H4 (cell line): ENCODE measurements at regions not wholly inside any gene's neighbourhood (a gene's known extent, or its start where the extent isn't known, plus 50 kb on each side); places are given as distances from the start of the nearest gene placed in this dataset.

Source experiments
- DNase-seq: peaks from one replicate; pipeline ENCODE4 v3.0.0-alpha.2; 2015; ENCODE audit warnings: low spot score

DNA sequence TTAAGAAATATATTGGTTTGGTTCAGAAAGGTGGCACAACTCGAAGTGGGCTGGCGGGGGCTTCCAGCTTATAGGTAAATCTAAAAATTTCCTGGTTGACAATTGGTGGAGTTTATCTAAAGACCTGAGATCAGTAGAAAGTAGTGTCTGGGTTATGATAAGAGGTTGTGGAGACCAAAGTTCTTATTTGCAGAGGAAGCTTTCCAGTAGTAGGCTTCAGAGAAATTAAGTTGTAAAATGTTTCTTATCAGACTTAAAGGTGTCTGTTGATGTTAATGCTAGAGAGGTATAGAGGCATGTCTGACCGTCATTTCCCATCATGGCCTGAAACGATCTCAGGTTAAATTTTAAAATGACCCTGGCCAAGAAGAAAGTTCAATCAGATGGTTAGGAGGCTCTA lies 565.2 kb upstream of the DPPA4 start:
- no peak for DNase-seq

DNA sequence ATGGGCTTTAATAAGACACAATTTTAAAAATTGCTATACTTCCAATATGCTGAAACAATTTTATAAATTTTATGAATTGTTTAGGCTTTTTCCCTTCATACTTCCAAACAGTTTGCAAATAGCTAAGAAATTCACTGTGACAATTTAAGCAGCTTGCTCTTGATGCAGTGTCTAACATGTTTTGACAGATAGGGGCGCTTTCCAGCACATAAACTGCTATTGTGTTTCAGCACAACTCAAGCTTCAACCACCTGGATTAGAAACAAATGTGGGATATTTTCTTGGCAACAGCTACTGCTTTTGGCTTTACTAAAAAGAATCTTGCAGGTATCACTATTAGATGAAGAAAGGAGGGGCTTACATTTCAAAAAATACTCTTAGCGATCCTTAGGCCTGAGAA lies 565.8 kb upstream of the DPPA4 start:
- DNase-seq = no peak

DNA sequence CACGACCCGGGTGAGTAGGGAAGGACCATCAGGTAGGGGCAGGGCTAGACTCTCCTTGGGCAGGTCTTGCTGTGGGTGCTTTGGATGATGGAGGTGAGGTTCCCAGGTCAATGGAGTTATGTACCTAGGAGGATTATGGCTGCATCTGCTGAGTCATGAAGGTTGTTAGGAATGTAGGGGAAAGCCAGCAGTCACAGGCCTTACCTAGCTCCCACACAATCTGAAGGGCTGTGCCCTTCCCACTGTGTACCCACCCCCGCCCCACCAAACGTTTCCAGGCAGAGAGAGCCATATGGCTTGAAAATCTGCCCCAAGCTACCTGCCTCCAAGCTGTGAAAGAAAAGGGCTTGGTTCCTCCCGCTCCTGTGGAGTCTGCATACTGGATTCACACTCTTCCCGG lies 573.4 kb upstream of the DPPA4 start:
- no peak for DNase-seq

DNA sequence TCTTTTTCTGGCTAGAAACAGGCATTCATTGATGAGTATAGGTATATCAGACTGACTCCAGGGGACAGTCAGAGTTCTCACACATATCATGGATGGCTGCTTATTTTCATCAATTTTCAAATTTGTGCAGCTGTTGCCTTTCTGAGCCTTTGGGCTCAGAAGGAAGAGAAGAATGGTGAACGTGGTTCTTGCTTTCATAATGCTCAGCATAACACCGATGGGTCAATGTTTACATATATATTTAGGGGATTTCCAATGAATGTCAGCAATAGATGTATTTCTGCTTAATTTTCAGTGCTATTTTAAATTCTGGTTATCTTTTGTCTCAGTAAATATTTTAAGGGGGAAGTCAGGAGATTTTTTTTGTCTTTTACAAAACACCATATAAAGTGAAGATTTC lies 581.4 kb upstream of the DPPA4 start:
- no peak for DNase-seq

DNA sequence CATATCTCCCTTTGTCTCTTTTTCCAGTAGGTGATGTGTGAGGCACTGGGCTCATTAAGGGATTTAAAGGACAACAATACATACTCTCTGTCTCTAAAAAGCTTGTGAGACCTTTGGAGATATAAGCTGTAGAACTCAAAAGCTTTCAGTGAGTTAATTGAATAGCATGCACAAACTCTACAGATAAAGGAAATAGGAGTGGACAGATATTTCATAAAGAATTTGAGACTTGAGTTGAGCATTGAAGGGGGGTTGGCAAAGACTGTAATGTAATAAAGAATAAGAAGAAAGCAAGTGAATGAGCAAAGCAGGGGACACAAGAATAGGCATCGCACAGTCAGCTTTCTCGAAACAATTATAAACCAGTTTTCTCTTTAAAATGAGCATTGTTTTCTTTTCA lies 583.4 kb upstream of the DPPA4 start:
- DNase-seq = no peak

DNA sequence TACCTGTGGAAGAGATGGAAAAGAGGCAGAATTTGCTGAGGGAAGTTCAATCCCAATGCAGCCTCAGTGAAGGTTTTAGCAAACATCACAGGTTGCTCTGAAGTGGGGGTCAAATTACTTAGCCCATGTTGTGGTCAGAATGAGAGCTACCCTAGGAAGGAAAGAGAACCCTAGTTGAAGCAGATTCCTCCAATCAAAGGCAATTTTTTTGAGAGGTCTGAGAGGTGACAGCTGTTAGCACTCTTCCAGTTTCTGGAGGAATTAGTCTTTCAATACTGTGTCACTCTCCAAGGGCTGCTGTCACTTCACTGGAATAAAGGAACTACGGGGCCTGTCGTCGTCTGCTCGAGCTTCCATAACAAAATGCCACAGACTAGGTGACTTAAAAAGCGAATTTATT lies 584.2 kb upstream of the DPPA4 start:
- DNase-seq = no peak

DNA sequence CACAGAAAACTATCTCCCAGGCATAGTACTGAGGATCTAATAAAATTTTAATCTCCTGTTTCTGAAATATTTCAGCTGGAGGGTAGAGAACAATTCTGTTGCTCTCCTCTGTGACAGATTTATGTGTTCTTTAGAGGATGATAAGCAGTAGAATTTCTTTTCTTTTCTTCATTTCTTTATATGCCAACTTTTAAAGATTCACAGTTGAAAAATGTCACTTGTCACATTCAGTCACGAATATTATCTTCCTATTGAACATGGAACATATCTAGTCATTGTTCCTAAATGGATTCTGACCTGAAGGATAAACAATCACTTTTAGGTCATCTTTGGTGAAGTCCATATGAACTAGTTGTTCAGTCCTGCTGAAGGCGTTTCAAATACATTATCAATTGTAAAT lies 585.5 kb upstream of the DPPA4 start:
- DNase-seq = no peak

DNA sequence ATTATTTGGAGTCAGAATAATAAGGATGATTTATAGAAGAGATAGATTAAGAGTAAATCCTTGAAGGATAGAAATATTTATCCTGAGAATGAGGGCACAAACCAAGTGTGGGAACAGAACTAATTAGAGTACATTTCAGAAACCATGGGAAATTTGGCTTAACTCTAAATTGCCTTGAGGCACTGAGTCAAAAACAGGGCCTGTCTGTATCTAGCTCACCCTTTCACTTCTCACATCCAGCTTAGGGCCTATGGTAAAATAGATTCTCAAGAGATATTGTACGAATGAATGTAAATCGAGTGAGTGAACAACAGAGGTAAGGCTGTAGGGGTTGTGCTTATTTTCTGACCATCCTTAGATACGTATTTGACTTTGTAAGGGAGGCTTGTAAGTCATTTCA lies 586.1 kb upstream of the DPPA4 start:
- DNase-seq = no peak

DNA sequence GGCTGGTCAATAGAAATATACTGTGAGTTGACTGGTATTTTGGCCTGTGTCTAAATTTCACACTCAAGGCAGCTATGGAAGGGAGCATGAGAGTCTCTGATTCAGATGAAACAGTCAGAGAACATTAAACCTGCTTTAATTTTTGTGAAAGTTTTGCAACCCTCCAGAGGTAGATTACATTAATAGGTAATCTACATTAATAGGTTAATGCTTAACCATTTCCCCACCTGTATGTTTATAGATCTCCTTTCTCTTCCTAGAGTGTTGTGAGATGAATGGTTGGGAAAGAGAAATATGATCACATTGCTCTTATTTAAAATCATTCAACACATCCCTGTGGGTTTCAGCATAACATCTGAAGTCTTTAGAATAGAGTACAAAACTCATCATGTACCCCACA lies 586.9 kb upstream of the DPPA4 start:
- no peak for DNase-seq

DNA sequence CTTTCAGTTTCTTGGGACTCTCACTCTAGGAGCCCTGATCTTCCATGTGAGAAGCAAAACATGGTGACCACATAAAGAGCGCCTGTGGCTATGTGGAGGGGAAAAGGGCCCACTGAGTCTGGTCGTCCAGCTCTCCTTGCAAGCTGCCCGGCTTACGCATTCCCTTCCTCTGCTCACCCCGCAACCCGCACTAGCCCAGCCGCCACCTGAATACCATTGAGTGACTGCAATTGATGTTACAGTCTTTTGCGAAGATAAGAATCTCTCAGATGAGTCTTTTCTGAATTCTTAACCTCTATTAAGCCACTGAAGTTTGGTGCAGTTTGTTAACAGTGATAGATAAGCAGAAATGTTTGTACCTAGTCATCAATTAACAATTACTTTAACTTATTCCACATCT lies 589.0 kb upstream of the DPPA4 start:
- no peak for DNase-seq

DNA sequence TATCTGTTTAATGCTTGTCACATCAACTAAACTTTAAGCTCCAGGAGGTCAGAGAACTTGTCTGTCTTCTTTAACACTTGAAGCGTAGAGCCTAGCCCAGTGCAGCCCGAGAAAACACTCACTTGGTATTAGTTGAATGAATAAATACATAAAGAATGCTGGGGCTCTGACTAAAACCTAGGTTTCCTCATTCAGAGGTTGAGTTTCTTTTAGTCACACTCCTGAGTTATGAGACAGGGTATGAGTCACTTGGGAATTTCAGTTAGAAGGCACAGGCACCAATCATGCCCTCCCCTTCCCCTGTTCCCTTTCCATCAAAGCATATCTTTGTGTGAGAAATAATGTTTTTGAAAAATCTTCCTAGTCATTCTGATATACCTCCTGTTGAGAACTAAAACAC lies 589.8 kb upstream of the DPPA4 start:
- peak; percentile 89 for DNase-seq

DNA sequence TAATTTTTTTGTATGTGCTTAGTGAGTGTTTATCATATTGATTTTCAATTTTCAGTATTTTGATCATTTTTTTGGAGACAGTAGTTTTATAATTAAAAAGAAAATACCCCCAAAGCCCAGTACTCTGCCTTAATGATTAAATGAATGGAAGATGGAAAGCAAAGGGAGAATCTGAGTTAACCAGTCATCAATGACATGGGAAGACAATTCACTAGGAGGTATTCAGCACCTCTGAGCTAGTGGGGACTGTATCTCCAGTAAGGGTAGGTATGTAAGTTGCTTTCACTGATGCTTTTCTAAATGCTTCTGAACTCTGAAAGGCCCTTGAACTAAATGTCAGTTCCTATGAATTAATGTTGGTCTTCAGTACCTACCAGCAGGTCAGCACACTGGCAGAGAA lies 590.4 kb upstream of the DPPA4 start:
- no peak for DNase-seq

DNA sequence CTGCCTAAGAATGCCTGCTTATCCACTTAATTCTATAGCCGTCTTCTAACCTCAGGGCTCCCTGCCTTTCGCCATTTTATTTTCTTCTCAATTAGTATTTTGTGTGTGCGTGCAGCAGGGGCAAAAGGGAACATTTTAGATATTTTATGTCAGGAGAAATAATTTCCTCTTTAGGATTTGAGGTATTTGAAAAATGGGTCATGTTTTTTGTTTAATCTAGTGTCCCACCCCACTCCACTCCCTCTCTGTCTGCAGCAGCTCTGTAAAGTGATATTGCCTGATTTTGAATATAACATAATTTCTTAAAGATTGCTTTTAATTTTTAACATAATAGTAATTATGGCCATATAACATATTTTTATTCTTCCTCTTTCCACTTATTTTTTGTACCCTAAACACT lies 593.2 kb upstream of the DPPA4 start:
- no peak for DNase-seq

DNA sequence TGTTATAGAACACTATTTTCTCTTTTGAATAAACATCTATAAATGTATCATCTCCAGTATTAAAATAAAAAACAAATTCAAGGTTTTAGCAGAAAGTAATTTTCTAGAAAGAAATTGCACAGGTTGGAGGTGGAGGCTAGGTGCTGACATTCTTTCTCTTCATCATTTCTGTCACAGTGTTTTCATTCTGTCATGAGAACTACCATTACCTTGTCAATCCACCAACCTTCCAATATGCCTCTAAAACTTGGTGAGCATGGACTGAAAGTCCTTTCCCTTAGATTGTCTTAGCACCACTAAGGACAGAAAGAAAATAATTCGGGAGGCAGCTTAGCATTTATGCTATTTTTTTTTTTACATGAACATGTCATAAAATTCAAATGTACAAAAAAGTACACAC lies 596.2 kb upstream of the DPPA4 start:
- DNase-seq = no peak

DNA sequence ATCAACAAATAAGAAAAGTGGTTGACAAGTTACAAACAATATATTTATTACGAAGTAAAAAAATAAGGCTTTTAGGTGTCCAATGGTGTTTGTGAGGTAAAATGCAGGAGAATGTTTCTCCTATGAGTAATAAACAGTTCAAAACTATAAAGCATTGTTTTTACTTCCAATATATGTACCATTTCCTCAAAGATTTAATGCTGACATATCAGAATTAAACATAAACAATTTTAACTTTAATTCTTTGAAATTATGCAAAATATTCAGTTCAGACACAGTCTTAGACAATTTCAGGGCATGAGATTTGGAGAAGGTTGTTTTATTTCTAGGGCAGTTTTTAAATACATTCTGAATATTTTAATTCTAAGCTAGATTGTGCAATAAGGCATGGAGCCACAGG lies 602.5 kb upstream of the DPPA4 start:
- no peak for DNase-seq

DNA sequence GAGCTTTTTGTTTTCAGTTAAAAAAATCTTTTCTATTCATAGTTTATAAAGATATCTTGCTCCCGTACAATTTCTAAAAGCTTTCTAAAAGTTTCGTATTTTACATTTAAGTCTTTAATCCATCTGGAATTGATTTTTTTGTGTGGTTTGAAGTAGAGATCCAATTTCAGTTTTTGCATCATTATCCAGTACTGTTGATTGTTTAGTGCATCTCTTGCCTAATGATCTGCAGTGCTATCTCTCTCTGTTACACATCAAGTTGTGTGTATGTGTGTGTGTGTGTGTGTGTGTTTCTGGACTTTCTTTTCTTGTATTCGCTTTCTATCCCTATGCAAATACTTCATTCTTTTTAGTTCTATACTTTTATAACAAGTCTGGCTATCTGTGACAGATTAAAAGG lies 605.8 kb upstream of the DPPA4 start:
- DNase-seq = no peak

DNA sequence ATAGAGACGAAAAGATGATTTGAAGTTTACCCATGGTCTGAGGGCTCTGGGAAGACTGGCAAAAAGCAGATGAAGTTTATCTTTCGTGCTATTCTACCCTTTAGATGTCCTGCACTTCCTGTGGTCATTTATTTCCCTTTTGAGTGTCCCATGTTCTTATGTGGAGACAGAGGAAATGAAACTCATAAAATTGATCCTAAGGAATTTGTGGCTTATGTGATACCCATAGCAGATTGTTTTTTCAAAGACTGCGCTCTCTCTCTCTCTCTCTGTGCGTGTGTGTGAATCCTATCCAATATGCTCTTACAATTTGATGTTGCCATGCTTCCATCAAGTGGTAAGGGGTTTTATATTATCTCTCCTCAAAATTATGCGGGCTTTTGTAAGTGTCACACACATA lies 607.5 kb upstream of the DPPA4 start:
- DNase-seq = no peak

DNA sequence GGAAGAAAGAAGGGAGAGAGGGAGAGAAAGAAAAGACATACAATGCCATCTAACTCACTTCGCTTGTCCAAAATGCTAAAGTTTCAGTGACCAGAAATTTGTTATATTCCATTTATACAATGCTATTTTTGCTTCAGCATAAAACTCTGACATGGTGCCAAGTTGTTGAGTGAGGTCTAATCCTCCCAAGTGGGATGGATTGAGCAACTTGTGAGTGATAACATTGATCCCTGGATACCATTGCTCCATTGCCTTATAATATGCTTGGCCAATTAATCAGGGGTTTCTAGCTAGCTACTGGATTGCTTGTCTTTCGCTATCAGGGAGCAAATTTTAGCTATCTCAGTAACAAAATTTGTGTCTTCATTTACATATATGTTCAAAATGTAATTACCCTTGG lies 615.6 kb upstream of the DPPA4 start:
- no peak for DNase-seq

DNA sequence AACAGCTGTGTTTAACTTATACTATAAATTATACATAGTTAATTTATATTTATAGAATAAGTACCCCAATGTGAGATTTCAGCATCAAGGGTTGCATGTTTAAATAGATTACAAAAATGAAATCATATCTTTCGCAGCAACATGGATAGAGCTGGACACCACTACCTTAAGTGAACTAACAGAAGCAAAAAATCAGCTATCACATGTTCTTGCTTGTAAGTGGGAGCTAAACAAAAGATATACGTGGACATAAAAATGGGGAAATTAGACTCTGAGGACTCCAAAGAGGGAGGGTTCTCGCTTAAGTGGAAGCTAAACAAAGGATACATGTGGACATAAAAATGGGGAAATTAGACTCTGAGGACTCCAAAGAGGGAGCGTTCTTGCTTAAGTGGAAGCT lies 626.5 kb upstream of the DPPA4 start:
- DNase-seq = no peak

DNA sequence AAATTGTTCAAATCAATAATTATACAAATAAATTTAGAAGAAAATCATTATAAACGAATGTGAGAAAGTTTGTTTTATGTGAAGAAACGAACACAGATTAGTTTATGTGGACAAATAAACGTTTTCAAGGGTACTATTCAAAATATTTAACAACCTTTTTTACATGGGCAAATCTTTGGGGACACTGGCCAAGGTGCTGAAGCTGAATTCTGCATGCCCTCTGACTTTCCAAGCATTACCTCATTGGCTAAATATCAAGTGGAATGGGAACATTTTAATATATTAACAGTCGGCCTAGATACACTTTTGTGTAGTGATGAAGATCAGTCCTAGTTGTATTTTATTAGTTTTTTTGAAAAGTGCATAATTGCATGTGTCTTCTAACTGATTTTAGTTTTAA lies 636.4 kb upstream of the DPPA4 start:
- DNase-seq = no peak

DNA sequence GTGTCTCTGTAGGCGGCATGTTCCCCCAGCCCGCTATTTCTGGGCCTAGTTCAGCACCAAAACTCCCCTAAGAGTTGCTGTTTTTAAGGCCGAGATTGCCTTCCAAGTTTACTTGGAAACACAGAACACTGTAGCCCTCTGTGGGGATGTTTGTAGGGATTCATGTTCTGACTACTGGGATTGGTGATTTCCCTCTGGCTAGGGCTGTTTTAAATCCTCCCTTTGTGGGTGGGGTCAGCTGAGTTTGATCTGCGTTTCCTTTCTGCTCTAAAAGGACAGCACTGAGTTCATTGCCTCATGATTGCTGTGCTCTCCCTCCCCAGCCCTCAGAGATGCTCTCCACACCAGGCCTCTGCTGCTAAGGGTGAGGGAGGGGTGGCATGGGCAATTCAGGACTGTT lies 640.6 kb upstream of the DPPA4 start:
- DNase-seq = no peak

DNA sequence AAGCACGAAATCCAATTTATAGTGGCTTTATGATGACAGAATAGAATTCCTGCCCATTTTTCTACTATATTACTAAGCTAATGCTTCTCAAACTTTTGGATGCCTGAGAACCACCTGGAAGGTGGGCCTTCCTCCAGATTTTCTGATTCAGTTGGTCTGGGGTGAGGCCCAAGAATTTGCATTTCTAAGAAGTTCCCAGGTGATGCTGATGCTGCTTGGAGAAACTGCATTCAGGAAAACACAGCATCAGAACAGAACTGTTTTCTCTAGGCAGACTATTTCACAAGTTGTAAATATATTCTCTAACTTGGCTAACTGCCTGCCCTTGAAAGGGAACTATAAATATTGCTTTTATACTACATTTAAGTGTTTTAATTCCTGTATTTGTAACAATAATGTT lies 644.9 kb upstream of the DPPA4 start:
- DNase-seq = no peak

DNA sequence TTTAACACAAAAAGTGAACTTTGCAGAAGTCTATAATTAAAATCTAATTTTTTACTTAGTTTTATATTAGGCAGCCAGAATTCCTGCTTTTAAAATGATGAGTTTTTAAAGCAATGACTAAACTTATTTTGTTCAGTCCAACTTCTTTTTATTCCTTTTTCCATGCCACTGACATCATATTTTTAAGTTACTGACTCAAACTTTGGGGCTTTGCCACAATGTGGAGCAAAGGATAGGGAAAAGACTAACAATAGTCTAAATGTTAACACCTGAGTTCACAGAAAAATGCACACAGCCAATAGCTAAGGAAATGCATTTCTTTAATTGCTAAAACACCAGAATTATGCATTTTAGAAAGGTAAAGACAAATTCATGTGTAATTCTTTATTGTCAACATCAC lies 647.6 kb upstream of the DPPA4 start:
- no peak for DNase-seq

DNA sequence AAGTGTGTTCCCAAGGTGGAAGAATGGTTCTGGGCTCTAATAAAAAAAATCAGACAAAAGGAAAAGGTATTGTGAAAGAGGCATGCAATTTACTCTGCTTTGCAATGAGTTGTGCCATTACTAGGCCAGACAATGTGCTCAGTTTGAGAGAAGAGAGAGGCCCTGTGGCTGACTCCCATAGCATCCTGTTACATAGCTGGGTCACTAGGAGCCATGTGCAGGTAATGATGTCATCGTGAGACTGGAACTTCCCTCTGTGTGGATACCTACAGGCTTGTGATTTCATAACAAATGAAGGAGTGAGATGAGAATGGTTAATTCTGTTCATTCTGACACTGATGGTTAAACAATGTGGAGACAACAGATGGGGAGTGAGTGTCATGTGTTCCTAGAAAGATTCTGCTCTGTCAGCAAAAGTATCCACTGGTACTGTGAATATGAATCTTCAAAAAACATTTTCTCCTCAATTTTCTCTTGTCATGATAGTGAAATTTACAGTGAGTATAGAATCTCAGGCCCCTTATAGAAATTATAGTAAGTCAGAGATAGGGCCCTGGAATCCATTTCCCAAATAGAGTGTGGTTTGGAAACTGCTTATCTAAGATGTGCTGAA lies 648.7 kb upstream of the DPPA4 start:
- peak; percentile 22 for DNase-seq

DNA sequence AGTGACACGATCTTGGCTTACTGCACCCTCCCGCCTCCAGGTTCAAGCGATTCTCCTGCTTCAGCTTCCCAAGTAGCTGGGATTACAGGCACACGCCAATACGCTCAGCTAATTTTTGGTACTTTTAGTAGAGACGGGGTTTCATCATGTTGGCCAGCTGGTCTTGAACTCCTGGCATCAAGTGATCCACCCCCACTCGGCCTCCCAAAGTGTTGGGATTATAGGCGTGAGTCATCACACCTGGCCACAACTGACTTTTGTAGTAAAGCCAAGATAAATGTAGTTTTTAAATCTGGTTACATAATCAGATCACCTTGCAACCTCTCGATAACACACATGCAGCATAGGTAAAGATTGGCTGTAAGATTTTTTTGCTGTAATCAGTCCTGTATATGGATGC lies 657.5 kb upstream of the DPPA4 start:
- DNase-seq = no peak
